ENCODE measurements at regions not wholly inside any gene's neighbourhood (a gene's known extent, or its start where the extent isn't known, plus 50 kb on each side); places are given as distances from the start of the nearest gene placed in this dataset.

DNA sequence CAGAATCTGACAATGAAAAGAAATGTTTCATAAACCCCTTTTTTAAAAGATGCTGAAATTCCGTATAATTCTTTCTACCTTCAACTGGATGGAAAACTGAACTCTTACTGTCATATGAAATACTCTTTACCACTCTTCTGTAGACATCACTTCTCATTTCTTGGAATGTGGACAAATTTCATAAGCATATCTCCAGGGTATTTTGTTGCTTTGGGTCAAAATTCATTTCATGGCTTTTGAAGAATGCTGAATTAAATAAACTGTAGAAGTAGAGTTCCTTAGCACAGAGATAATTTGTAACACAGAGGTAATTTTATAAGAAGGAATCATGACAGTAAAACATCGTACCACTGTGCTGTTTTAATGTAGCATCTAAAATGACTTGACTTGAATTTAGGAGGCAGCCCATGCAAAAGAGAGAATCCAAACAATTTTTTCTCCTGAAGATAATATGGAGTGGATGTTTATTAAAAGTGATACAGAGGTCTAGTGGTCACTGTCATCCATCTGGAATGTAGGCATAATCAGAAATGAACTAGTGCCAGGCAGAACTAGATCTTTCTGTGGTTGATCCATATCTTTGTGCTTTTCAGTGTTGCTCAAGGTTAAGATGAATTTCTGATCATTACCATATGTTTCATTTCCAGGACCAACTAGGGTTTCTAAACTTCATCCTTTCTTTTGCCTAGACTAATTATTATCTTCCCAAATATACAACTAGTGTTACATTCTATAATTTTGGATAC, 492.0 kb downstream of the KIF20B start:
- Histone ChIP-seq H3K27me3 (no peaks in the 10 kb centered on the region), H3K4me1 (no peaks in the 10 kb centered on the region), H3K9me3 (no peaks in the 10 kb centered on the region), H3K4me3 (no peak overlapping the region), H3K27ac (no peak overlapping the region), H3K36me3 (no peaks in the 10 kb centered on the region)
- ATAC-seq (no peak), DNase-seq (no peak)
- TF ChIP-seq POLR2A (IDR thresholded peaks at IDR 0.05): no peak
- TF ChIP-seq CTCF (IDR thresholded peaks at IDR 0.05 in 4 of 5, conservative IDR thresholded peaks at IDR 0.05 in 1 of 5): no peak
- intact Hi-C loops (cut with DNase I; ENCODE audit: low total_unique reads) (no loop called here), in situ Hi-C loops (cut with MboI; ENCODE audit: low sequenced_read_pairs in 4 of 4) (no loop called here)

DNA sequence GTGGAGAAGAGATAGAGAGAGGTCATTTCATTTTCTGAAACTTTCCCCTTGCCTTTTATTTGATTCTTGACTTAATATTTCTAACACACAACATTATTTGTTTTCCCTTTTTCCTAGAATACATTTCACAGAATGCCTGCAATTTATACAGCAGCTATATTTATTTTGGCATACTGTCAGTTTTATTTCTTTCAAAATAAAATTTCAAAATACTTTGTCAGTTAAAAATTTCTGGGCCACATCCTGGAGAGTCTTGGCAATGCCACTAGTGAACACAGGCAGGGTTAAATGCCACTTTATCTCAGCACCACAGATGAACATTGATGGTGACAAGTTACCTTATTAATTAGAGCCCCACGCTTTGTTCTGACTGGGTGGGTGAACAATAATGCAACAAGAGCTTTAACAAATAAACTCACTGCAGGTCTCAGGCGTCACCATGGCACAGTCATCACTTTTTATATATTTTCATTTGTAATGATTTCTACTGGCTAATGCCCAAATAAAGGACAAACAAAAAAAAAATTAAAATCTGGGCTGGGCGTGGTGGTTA, 494.0 kb downstream of the KIF20B start:
- no peaks in the 10 kb centered on the region for H3K4me1 ChIP-seq
- no peak for ATAC-seq
- intact Hi-C loops (cut with DNase I; ENCODE audit: low total_unique reads) (no loop called here), in situ Hi-C loops (cut with MboI; ENCODE audit: low sequenced_read_pairs in 4 of 4) (no loop called here)
- H3K9me3 ChIP-seq: no peaks in the 10 kb centered on the region
- TF ChIP-seq CTCF (IDR thresholded peaks at IDR 0.05 in 4 of 5, conservative IDR thresholded peaks at IDR 0.05 in 1 of 5) (no peak), POLR2A (IDR thresholded peaks at IDR 0.05) (no peak)
- DNase-seq: no peak
- H3K36me3 ChIP-seq: no peaks in the 10 kb centered on the region
- H3K27me3 ChIP-seq: no peaks in the 10 kb centered on the region
- no peak overlapping the region for H3K27ac ChIP-seq
- no peak overlapping the region for H3K4me3 ChIP-seq

DNA sequence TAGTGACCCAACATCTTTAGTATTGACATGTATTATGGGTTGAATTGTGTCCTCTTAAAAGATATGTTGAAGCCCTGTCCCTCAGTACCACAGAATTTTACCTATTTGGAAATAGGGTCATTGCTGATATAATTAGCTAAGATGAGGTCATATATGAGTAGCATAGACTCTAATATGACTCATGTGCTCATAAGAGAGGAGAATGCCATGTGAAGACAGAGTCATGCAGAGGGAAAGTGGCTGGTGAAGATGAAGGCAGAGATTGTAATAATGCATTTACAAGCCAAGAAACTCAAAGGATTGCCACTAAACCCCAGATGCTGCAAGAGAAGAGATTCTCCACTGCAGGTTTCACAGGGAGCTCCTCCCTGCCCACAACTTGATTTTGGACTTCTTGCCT, 496.4 kb downstream of the KIF20B start:
- Histone ChIP-seq H3K36me3 (no peaks in the 10 kb centered on the region), H3K4me3 (no peak overlapping the region), H3K9me3 (no peaks in the 10 kb centered on the region), H3K27ac (no peak overlapping the region), H3K4me1 (no peaks in the 10 kb centered on the region), H3K27me3 (no peaks in the 10 kb centered on the region)
- intact Hi-C loops (cut with DNase I; ENCODE audit: low total_unique reads) (no loop called here), in situ Hi-C loops (cut with MboI; ENCODE audit: low sequenced_read_pairs in 4 of 4) (no loop called here)
- TF ChIP-seq POLR2A (IDR thresholded peaks at IDR 0.05): no peak
- no peak for TF ChIP-seq CTCF (IDR thresholded peaks at IDR 0.05 in 4 of 5, conservative IDR thresholded peaks at IDR 0.05 in 1 of 5)
- DNase-seq (no peak), ATAC-seq (no peak)

DNA sequence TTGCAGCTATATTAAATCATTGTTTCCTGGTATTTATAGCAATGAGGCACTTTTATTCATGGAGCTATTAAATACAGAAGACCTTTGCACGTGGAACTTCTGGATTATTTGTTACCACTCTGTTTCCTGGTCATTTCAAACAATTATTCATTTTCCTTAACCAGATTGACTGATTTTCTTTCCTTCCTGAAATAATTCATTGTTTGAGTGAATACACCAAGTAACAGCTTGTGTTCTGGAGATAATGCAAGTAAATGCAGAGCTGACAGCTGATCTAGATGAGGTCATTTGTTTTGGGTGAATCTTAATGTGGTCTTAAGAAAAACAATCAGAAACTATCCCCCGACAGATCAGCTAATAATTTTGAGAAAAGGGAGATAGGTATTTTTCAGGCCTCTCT, 497.7 kb downstream of the KIF20B start:
- intact Hi-C loops (cut with DNase I; ENCODE audit: low total_unique reads) (no loop called here), in situ Hi-C loops (cut with MboI; ENCODE audit: low sequenced_read_pairs in 4 of 4) (no loop called here)

More for the DNA sequence above, 497.7 kb downstream of the KIF20B start:
- no peak for TF ChIP-seq POLR2A (IDR thresholded peaks at IDR 0.05)
- no peak for TF ChIP-seq CTCF (IDR thresholded peaks at IDR 0.05 in 4 of 5, conservative IDR thresholded peaks at IDR 0.05 in 1 of 5)
- Histone ChIP-seq H3K9me3 (no peaks in the 10 kb centered on the region), H3K4me3 (no peak overlapping the region), H3K4me1 (no peaks in the 10 kb centered on the region), H3K27me3 (no peaks in the 10 kb centered on the region), H3K27ac (no peak overlapping the region), H3K36me3 (no peaks in the 10 kb centered on the region)
- ATAC-seq: no peak
- DNase-seq: no peak

All from gastrocnemius medialis (tissue), 4 donors.